CD4-positive, alpha-beta T cell (primary cell): ENCODE measurements at regions not wholly inside any gene's neighbourhood (a gene's known extent, or its start where the extent isn't known, plus 50 kb on each side); places are given as distances from the start of the nearest gene placed in this dataset.

Experiments used
- ATAC-seq: fragments of 200-7000 bp; cut with Tn5 transposase; one replicate; pipeline ENCODE4 v1.10.0; 2022; ENCODE audit warnings: mild to moderate bottlenecking; ENCODE audit not compliant: poor library complexity
- CTCF ChIA-PET: fragments of 350-600 bp; sonication (Branson Sonifier 250); formaldehyde crosslinking; loops from one replicate; lab custom pipeline; 2021; ENCODE audit warnings: antibody characterized with exemption, inconsistent platforms; lab: Charles Lee
- POLR2A ChIA-PET: fragments of 350-600 bp; sonication (Branson Sonifier 250); formaldehyde crosslinking; loops from one replicate; lab custom pipeline; 2021; ENCODE audit warnings: antibody characterized with exemption, inconsistent platforms; lab: Charles Lee
- DNase-seq, 14 experiments: peaks; one replicate each; pipeline ENCODE4 v3.0.0-alpha.2; 2013 to 2020; ENCODE audit warnings: mixed read lengths in 2 of 14
- H3K27ac ChIP-seq, 2 donors: one replicate each; pipeline versions ENCODE4 v1.5.1 to v1.7.0; 2013; ENCODE audit warnings: low read length in 2 of 2, low read depth in 1 of 2, mild to moderate bottlenecking in 1 of 2
- H3K27me3 ChIP-seq, 2 experiments: 1 replicate in 1 of 2; 2 replicates in 1 of 2; pipeline versions ENCODE4 v1.6.1 to v1.7.0; 2013; ENCODE audit warnings: low read length in 2 of 2, control low read depth in 1 of 2, mild to moderate bottlenecking in 1 of 2, moderate library complexity in 1 of 2; ENCODE audit not compliant: insufficient read depth in 2 of 2, control insufficient read depth in 1 of 2
- H3K36me3 ChIP-seq: one replicate; pipeline ENCODE4 v1.6.1; 2013; ENCODE audit warnings: low read length, control low read depth; ENCODE audit not compliant: insufficient read depth
- H3K4me1 ChIP-seq: one replicate; pipeline ENCODE4 v1.6.1; 2013; ENCODE audit warnings: low read length, control low read depth; ENCODE audit not compliant: insufficient read depth
- H3K4me3 ChIP-seq: one replicate; pipeline ENCODE4 v1.5.1; 2013; ENCODE audit warnings: mild to moderate bottlenecking, low read length, moderate library complexity
- H3K9me3 ChIP-seq, 2 experiments: 1 replicate in 1 of 2; 2 replicates in 1 of 2; pipeline versions ENCODE4 v1.6.1 to v1.7.0; 2013; ENCODE audit warnings: low read length in 2 of 2, mild to moderate bottlenecking in 2 of 2, control low read depth in 1 of 2, moderate library complexity in 1 of 2; ENCODE audit not compliant: control insufficient read depth in 1 of 2, insufficient read depth in 1 of 2
- H3K27ac Mint-ChIP-seq: one replicate; pipeline ENCODE4 v1.8.0; 2020; ENCODE audit warnings: mixed read lengths
- H3K27me3 Mint-ChIP-seq: one replicate; pipeline ENCODE4 v1.8.0; 2021; ENCODE audit warnings: mixed read lengths
- H3K36me3 Mint-ChIP-seq: one replicate; pipeline ENCODE4 v1.8.0; 2021; ENCODE audit warnings: low read depth, mixed read lengths
- H3K4me1 Mint-ChIP-seq: one replicate; pipeline ENCODE4 v1.8.0; 2021; ENCODE audit warnings: low read depth, mixed read lengths
- H3K4me3 Mint-ChIP-seq: one replicate; pipeline ENCODE4 v1.8.0; 2020; ENCODE audit warnings: mild to moderate bottlenecking, mixed read lengths
- H3K9me3 Mint-ChIP-seq: one replicate; pipeline ENCODE4 v1.8.0; 2020; ENCODE audit warnings: mixed read lengths
- intact Hi-C, 2 experiments: fragments of 100-400 bp; cut with DNase I in 1 of 2; cut with micrococcal nuclease in 1 of 2; formaldehyde crosslinking; loops; one replicate each; pipeline versions ENCODE4 v1.15.1 to v1.9.0; 2023 to 2025; cut with DNase I, micrococcal nuclease
- TF ChIP-seq, protein P1 (sequence below): fragments of 200-600 bp; IDR thresholded peaks from one replicate; pipeline ENCODE4 v1.8.0; 2022; ENCODE audit warnings: antibody characterized with exemption, mild to moderate bottlenecking

DNA sequence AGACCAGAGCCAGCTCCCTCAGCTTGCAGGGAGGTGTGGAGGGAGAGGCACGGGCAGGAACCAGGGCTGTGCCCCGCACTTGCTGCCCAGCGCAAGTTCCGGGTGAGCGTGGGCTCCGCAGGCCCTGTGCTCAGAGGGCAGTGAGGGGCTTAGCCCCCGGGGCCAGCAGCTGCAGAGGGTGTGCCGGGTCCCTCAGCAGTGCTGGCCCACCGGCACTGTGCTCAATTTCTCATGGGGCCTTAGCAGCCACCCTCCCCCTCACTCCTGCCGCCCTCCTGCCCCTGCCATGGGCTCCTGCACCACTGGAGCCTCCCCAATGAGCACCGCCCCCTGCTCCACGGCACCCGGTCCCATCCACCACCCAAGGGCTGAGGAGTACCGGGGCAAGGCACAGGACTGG, 104.6 kb upstream of the SRD5A3 start:
- Mint-ChIP-seq H3K9me3 (peaks cover 15% of the 10 kb centered on the region), H3K4me3 (no peak overlapping the region), H3K27me3 (peaks cover 28% of the 10 kb centered on the region), H3K4me1 (no peaks in the 10 kb centered on the region), H3K27ac (no peak overlapping the region), H3K36me3 (no peaks in the 10 kb centered on the region)
- ChIA-PET POLR2A (no interaction called here), CTCF (no interaction called here)
- no peaks in the 10 kb centered on the region for H3K36me3 ChIP-seq
- H3K4me1 ChIP-seq = no peaks in the 10 kb centered on the region
- intact Hi-C loops = no loop called here
- DNase-seq (no peak), ATAC-seq (no peak)
- no peak overlapping the region for H3K4me3 ChIP-seq
- TF ChIP-seq, protein P1, sequence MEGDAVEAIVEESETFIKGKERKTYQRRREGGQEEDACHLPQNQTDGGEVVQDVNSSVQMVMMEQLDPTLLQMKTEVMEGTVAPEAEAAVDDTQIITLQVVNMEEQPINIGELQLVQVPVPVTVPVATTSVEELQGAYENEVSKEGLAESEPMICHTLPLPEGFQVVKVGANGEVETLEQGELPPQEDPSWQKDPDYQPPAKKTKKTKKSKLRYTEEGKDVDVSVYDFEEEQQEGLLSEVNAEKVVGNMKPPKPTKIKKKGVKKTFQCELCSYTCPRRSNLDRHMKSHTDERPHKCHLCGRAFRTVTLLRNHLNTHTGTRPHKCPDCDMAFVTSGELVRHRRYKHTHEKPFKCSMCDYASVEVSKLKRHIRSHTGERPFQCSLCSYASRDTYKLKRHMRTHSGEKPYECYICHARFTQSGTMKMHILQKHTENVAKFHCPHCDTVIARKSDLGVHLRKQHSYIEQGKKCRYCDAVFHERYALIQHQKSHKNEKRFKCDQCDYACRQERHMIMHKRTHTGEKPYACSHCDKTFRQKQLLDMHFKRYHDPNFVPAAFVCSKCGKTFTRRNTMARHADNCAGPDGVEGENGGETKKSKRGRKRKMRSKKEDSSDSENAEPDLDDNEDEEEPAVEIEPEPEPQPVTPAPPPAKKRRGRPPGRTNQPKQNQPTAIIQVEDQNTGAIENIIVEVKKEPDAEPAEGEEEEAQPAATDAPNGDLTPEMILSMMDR = no peak
- peaks cover 7 to 20% of the 10 kb centered on the region in 2 experiments for H3K9me3 ChIP-seq
- H3K27ac ChIP-seq = no peak overlapping the region
- H3K27me3 ChIP-seq = no peaks in the 10 kb centered on the region

GRCh38 chr4:55242506-55242905, 103.5 kb upstream of the SRD5A3 start:
- no peaks in the 10 kb centered on the region for H3K27me3 ChIP-seq
- Mint-ChIP-seq H3K9me3 (peaks cover 15% of the 10 kb centered on the region), H3K27me3 (peaks cover 28% of the 10 kb centered on the region), H3K27ac (no peak overlapping the region), H3K4me3 (no peak overlapping the region), H3K4me1 (no peaks in the 10 kb centered on the region), H3K36me3 (no peaks in the 10 kb centered on the region)
- intact Hi-C loops = no loop called here
- no peak overlapping the region for H3K27ac ChIP-seq
- ChIA-PET POLR2A (no interaction called here), CTCF (no interaction called here)
- H3K4me3 ChIP-seq = no peak overlapping the region
- no peaks in the 10 kb centered on the region for H3K36me3 ChIP-seq
- TF ChIP-seq, protein P1 = no peak
- DNase-seq (no peak), ATAC-seq (no peak)
- no peaks in the 10 kb centered on the region for H3K4me1 ChIP-seq
- peaks cover 7 to 20% of the 10 kb centered on the region in 2 experiments for H3K9me3 ChIP-seq

GRCh38 chr4:55247521-55247920, 98.5 kb upstream of the SRD5A3 start:
- H3K27me3 Mint-ChIP-seq = peaks cover 15% of the 10 kb centered on the region
- ATAC-seq (no peak), DNase-seq (no peak)
- intact Hi-C loops = no loop called here
- H3K27me3 ChIP-seq = no peaks in the 10 kb centered on the region
- H3K27ac Mint-ChIP-seq = no peak overlapping the region
- H3K4me1 Mint-ChIP-seq = no peaks in the 10 kb centered on the region
- no peaks in the 10 kb centered on the region for H3K4me1 ChIP-seq
- H3K9me3 Mint-ChIP-seq = no peaks in the 10 kb centered on the region
- no peaks in the 10 kb centered on the region for H3K9me3 ChIP-seq
- no peaks in the 10 kb centered on the region for H3K36me3 ChIP-seq
- no peak overlapping the region for H3K4me3 ChIP-seq
- POLR2A ChIA-PET = no interaction called here
- TF ChIP-seq, protein P1 = no peak
- H3K36me3 Mint-ChIP-seq = no peaks in the 10 kb centered on the region
- no peak overlapping the region for H3K27ac ChIP-seq
- no peak overlapping the region for H3K4me3 Mint-ChIP-seq
- CTCF ChIA-PET = no interaction called here
